Fibroblast of upper back skin (primary cell): ENCODE measurements at regions not wholly inside any gene's neighbourhood (a gene's known extent, or its start where the extent isn't known, plus 50 kb on each side); places are given as distances from the start of the nearest gene placed in this dataset.
"Not testable (repeated sequence)": the region's sequence is repeated elsewhere in the genome, so short reads cannot be mapped to it uniquely, and the experiment has no call there.

Experiments
- DNase-seq: peaks from one replicate; pipeline ENCODE4 v3.0.0-alpha.2; 2013

- no peak for DNase-seq
Measured at GRCh38 chr3:82587174-82587573, 825.7 kb upstream of the GBE1 start.

- DNase-seq: no peak
Measured at GRCh38 chr3:82586414-82586813, 825.0 kb upstream of the GBE1 start.

- DNase-seq: not testable (repeated sequence)
Measured at GRCh38 chr3:82586002-82586401, 824.6 kb upstream of the GBE1 start.

- DNase-seq: not testable (repeated sequence)
Measured at GRCh38 chr3:82585591-82585990, 824.1 kb upstream of the GBE1 start.

GRCh38 chr3:82584861-82585260 lies 823.4 kb upstream of the GBE1 start:
- DNase-seq: not testable (repeated sequence)

- not testable (repeated sequence) for DNase-seq
Measured at GRCh38 chr3:82584415-82584814, 823.0 kb upstream of the GBE1 start.

GRCh38 chr3:82581350-82581749 lies 819.9 kb upstream of the GBE1 start:
- DNase-seq: no peak

- no peak for DNase-seq
Measured at GRCh38 chr3:82572721-82573120, 811.3 kb upstream of the GBE1 start.

GRCh38 chr3:82568776-82569338 lies 807.4 kb upstream of the GBE1 start:
- no peak for DNase-seq

GRCh38 chr3:82567029-82567600 lies 805.7 kb upstream of the GBE1 start:
- DNase-seq: no peak

- no peak for DNase-seq
Measured at GRCh38 chr3:82562896-82563295, 801.5 kb upstream of the GBE1 start.

- DNase-seq: no peak
Measured at GRCh38 chr3:82561784-82562183, 800.3 kb upstream of the GBE1 start.

- DNase-seq: no peak
Measured at GRCh38 chr3:82558081-82558480, 796.6 kb upstream of the GBE1 start.

- no peak for DNase-seq
Measured at GRCh38 chr3:82556113-82556512, 794.7 kb upstream of the GBE1 start.

GRCh38 chr3:82542556-82542955 lies 781.1 kb upstream of the GBE1 start:
- not testable (repeated sequence) for DNase-seq

- no peak for DNase-seq
Measured at GRCh38 chr3:82521657-82522056, 760.2 kb upstream of the GBE1 start.

GRCh38 chr3:82520846-82521245 lies 759.4 kb upstream of the GBE1 start:
- no peak for DNase-seq

- DNase-seq: no peak
Measured at GRCh38 chr3:82509951-82510603, 748.6 kb upstream of the GBE1 start.

GRCh38 chr3:82509106-82509842 lies 747.8 kb upstream of the GBE1 start:
- no peak for DNase-seq

GRCh38 chr3:82506204-82506603 lies 744.8 kb upstream of the GBE1 start:
- DNase-seq: no peak

GRCh38 chr3:82505079-82505756 lies 743.8 kb upstream of the GBE1 start:
- no peak for DNase-seq

- DNase-seq: no peak
Measured at GRCh38 chr3:82498186-82498585, 736.7 kb upstream of the GBE1 start.

GRCh38 chr3:82496890-82497560 lies 735.6 kb upstream of the GBE1 start:
- no peak for DNase-seq
